GM12878 (cell line): ENCODE measurements at regions not wholly inside any gene's neighbourhood (a gene's known extent, or its start where the extent isn't known, plus 50 kb on each side); places are given as distances from the start of the nearest gene placed in this dataset.

Experiments
- ATAC-seq: fragments of 200-7000 bp; cut with Tn5 transposase; 3 replicates; pipeline ENCODE4 v1.9.1; 2020; ENCODE audit warnings: mild to moderate bottlenecking, moderate library complexity
- BruUV-seq: library from RNA; stranded (reverse); fragments of 400-500 nt; replicated peaks from 2 replicates; lab custom pipeline; 2021; lab: Mats Ljungman, UMichigan
- CTCF ChIA-PET: fragments of 300-600 bp; sonication (Branson Sonifier 250); formaldehyde crosslinking; extraction: SDS; loops from one replicate; lab custom pipeline; 2021; ENCODE audit warnings: inconsistent platforms; lab: Yijun Ruan, JAX
- POLR2A ChIA-PET: fragments of 350-600 bp; formaldehyde crosslinking; extraction: SDS; loops from one replicate; lab custom pipeline; 2021; ENCODE audit warnings: inconsistent platforms; lab: Charles Lee
- RAD21 ChIA-PET: fragments of 300-600 bp; sonication (Branson Sonifier 250); formaldehyde crosslinking; loops from one replicate; lab custom pipeline; 2023; ENCODE audit warnings: antibody characterized with exemption; ENCODE audit not compliant: unreplicated experiment; lab: Charles Lee
- SMC1A ChIA-PET: fragments of 300-600 bp; sonication (Branson Sonifier 250); formaldehyde crosslinking; loops from one replicate; lab custom pipeline; 2023; ENCODE audit not compliant: unreplicated experiment, uncharacterized antibody; lab: Charles Lee
- DNase-seq: peaks from one replicate; pipeline ENCODE4 v3.0.0-alpha.2; 2011; ENCODE audit warnings: low read depth, low spot score
- FAIRE-seq: peaks from 3 replicates; lab custom pipeline; 2011; peaks lifted over from hg19 to GRCh38; lab: Jason Lieb, UNC
- H2AFZ ChIP-seq: 2 replicates; pipeline ENCODE4 v1.6.0; 2011; ENCODE audit warnings: low read depth, low read length, control low read depth; ENCODE audit not compliant: control insufficient read depth
- H3K27ac ChIP-seq: 2 replicates; pipeline ENCODE4 v1.5.1; 2011; ENCODE audit warnings: control low read depth; ENCODE audit not compliant: control insufficient read depth, insufficient read depth
- H3K27me3 ChIP-seq, 2 experiments: replicated peaks in 1 of 2; 2 replicates each; pipeline versions ENCODE4 v1.6.0 to v1.6.1; 2011; ENCODE audit warnings: low read length in 1 of 2; ENCODE audit not compliant: control insufficient read depth in 2 of 2, insufficient read depth in 2 of 2
- H3K36me3 ChIP-seq, 2 experiments: 2 replicates each; pipeline ENCODE4 v1.5.1; 2011; ENCODE audit warnings: low read length in 1 of 2; ENCODE audit not compliant: control insufficient read depth in 2 of 2, insufficient read depth in 2 of 2
- H3K4me1 ChIP-seq: 2 replicates; pipeline ENCODE4 v1.6.1; 2011; ENCODE audit warnings: mild to moderate bottlenecking, low read length, moderate library complexity, mixed read lengths; ENCODE audit not compliant: control insufficient read depth, insufficient read depth
- H3K4me2 ChIP-seq: 2 replicates; pipeline ENCODE4 v1.6.0; 2011; ENCODE audit warnings: control low read depth; ENCODE audit not compliant: control insufficient read depth, insufficient read depth
- H3K4me3 ChIP-seq: fragments of 200-600 bp; sonication (generic); 2 replicates; pipeline ENCODE4 v1.5.1; 2016
- H3K79me2 ChIP-seq: 2 replicates; pipeline ENCODE4 v1.6.0; 2011; ENCODE audit warnings: low read length; ENCODE audit not compliant: control insufficient read depth, insufficient read depth
- H3K9ac ChIP-seq: 2 replicates; pipeline ENCODE4 v1.8.0; 2011; ENCODE audit warnings: low read length, control low read depth, mixed read lengths; ENCODE audit not compliant: control insufficient read depth, insufficient read depth
- H3K9me3 ChIP-seq: replicated peaks from 3 replicates; pipeline ENCODE4 v1.5.1; 2011; ENCODE audit warnings: mild to moderate bottlenecking, low read length; ENCODE audit not compliant: control insufficient read depth, insufficient read depth
- H4K20me1 ChIP-seq: 2 replicates; pipeline ENCODE4 v1.6.0; 2011; ENCODE audit not compliant: control insufficient read depth, insufficient read depth
- ATF2 ChIP-seq: IDR thresholded peaks from 2 replicates; pipeline ENCODE4 v1.6.1; 2012; ENCODE audit warnings: low read length, inconsistent platforms
- CREM ChIP-seq: IDR thresholded peaks from 2 replicates; pipeline ENCODE4 v1.6.1; 2014; ENCODE audit warnings: antibody characterized with exemption, low read depth
- IRF3 ChIP-seq: fragments of 450-650 bp; IDR thresholded peaks from 2 replicates; pipeline ENCODE4 v1.6.1; 2014; ENCODE audit warnings: mild to moderate bottlenecking
- NR2C1 ChIP-seq: fragments of 450-650 bp; IDR thresholded peaks from 2 replicates; pipeline ENCODE4 v1.6.1; 2017; ENCODE audit warnings: antibody characterized with exemption, mild to moderate bottlenecking, moderate library complexity
- POU2F2 ChIP-seq: IDR thresholded peaks from 3 replicates; pipeline ENCODE4 v1.6.1; 2011; ENCODE audit warnings: low read depth, mild to moderate bottlenecking, low read length, borderline replicate concordance
- RBBP5 ChIP-seq: fragments of 200-600 bp; sonication (generic); conservative IDR thresholded peaks from 2 replicates; pipeline ENCODE4 v1.6.1; 2016
- SIX5 ChIP-seq: IDR thresholded peaks from 2 replicates; pipeline ENCODE4 v1.6.1; 2011; ENCODE audit warnings: mild to moderate bottlenecking, low read depth, low read length, moderate library complexity; ENCODE audit not compliant: severe bottlenecking
- TCF7 ChIP-seq: IDR thresholded peaks from 2 replicates; pipeline ENCODE4 v1.6.1; 2014; ENCODE audit warnings: antibody characterized with exemption, borderline replicate concordance
- WGBS: methylation state at CpG from one replicate; pipeline ENCODE4 v1.1.6; 2016; ENCODE audit warnings: low lambda C conversion rate; ENCODE audit not compliant: insufficient replicate concordance, insufficient coverage; ENCODE audit errors: missing lambda C conversion rate; 5-methylcytosine and 5-hydroxymethylcytosine counted together
- in situ Hi-C: fragments of 300-500 bp; cut with MboI; formaldehyde crosslinking; loops from 9 replicates; pipeline ENCODE4 v1.14.3; 2018; ENCODE audit warnings: mixed read lengths
- intact Hi-C: fragments of 100-400 bp; cut with micrococcal nuclease; formaldehyde crosslinking; loops from one replicate; pipeline ENCODE4 v1.14.2; 2022; ENCODE audit not compliant: unreplicated experiment
- TF ChIP-seq, protein P1 (sequence below): fragments of 150-350 bp; IDR thresholded peaks from 2 replicates; pipeline ENCODE4 v1.6.1; 2014; ENCODE audit warnings: mild to moderate bottlenecking, low read depth, low read length
- TF ChIP-seq, protein P2 (sequence below): fragments of 450-650 bp; formaldehyde crosslinking; IDR thresholded peaks from 2 replicates; pipeline ENCODE4 v1.4.0; 2020; ENCODE audit warnings: mild to moderate bottlenecking, moderate library complexity

DNA sequence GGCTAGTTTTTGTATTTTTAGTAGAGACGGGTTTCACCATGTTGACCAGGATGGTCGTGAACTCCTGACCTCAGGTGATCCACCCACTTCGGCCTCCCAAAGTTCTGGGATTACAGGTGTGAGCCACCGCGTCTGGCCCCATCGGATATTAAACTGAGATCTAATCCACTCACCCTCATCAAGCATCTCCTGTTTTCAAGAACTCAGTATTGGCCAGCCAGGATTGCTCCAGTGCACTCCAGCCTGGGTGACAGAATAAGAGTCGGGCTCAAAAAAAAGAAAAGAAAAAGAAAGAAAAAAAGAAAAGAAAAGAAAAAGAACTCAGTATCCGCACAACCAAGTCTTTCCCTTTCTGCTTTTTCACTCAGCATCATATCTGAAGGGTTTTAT is 167.6 kb downstream of the OR13H1 start:
- peak overlapping the region; percentile 50; the same call in 1 of the 2 replicates for H3K4me2 ChIP-seq
- H3K27ac ChIP-seq = no peak overlapping the region
- RAD21 ChIA-PET = interaction anchor here (2.2 to 2.4 kb wide), 2 partner anchors 36 to 101 kb away, joined by 7 to 8 read pairs; no protein-coding TSS in a partner anchor

More for the DNA sequence above, 167.6 kb downstream of the OR13H1 start:
- Histone ChIP-seq H2AFZ (no peak overlapping the region), H3K79me2 (no peaks in the 10 kb centered on the region), H3K36me3 (no peaks in the 10 kb centered on the region; a peak in 1 of 4 replicates), H3K27me3 (no peaks in the 10 kb centered on the region), H4K20me1 (no peaks in the 10 kb centered on the region), H3K9me3 (peaks cover 2% of the 10 kb centered on the region; the same call in 2 of the 3 replicates), H3K4me3 (peak overlapping the region; percentile 57; the same call in 1 of the 2 replicates), H3K9ac (no peak overlapping the region), H3K4me1 (no peaks in the 10 kb centered on the region)
- FAIRE-seq (no peak), DNase-seq (no peak), ATAC-seq (no peak)
- WGBS = 54% methylated on average over 8 of the region's 8 CpGs
- no peak for TF ChIP-seq IRF3
- no peak for TF ChIP-seq NR2C1
- TF ChIP-seq, protein P1, sequence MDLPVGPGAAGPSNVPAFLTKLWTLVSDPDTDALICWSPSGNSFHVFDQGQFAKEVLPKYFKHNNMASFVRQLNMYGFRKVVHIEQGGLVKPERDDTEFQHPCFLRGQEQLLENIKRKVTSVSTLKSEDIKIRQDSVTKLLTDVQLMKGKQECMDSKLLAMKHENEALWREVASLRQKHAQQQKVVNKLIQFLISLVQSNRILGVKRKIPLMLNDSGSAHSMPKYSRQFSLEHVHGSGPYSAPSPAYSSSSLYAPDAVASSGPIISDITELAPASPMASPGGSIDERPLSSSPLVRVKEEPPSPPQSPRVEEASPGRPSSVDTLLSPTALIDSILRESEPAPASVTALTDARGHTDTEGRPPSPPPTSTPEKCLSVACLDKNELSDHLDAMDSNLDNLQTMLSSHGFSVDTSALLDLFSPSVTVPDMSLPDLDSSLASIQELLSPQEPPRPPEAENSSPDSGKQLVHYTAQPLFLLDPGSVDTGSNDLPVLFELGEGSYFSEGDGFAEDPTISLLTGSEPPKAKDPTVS = no peak
- TF ChIP-seq SIX5 = no peak
- no peak for TF ChIP-seq ATF2
- no peak for TF ChIP-seq TCF7
- no peak for TF ChIP-seq POU2F2
- TF ChIP-seq, protein P2, sequence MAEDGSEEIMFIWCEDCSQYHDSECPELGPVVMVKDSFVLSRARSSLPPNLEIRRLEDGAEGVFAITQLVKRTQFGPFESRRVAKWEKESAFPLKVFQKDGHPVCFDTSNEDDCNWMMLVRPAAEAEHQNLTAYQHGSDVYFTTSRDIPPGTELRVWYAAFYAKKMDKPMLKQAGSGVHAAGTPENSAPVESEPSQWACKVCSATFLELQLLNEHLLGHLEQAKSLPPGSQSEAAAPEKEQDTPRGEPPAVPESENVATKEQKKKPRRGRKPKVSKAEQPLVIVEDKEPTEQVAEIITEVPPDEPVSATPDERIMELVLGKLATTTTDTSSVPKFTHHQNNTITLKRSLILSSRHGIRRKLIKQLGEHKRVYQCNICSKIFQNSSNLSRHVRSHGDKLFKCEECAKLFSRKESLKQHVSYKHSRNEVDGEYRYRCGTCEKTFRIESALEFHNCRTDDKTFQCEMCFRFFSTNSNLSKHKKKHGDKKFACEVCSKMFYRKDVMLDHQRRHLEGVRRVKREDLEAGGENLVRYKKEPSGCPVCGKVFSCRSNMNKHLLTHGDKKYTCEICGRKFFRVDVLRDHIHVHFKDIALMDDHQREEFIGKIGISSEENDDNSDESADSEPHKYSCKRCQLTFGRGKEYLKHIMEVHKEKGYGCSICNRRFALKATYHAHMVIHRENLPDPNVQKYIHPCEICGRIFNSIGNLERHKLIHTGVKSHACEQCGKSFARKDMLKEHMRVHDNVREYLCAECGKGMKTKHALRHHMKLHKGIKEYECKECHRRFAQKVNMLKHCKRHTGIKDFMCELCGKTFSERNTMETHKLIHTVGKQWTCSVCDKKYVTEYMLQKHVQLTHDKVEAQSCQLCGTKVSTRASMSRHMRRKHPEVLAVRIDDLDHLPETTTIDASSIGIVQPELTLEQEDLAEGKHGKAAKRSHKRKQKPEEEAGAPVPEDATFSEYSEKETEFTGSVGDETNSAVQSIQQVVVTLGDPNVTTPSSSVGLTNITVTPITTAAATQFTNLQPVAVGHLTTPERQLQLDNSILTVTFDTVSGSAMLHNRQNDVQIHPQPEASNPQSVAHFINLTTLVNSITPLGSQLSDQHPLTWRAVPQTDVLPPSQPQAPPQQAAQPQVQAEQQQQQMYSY (CRISPR knock-in tag) = no peak
- TF ChIP-seq CREM = no peak
- no peak for TF ChIP-seq RBBP5
- ChIA-PET POLR2A (interaction anchor here (0.6 kb wide), 1 partner anchor 64 kb away, joined by 3 read pairs; no protein-coding TSS in a partner anchor), SMC1A (interaction anchor here (3.1 kb wide), 1 partner anchor 35 kb away, joined by 9 read pairs; no protein-coding TSS in a partner anchor), CTCF (interaction anchor here (1.9 kb wide), 1 partner anchor 23 kb away, joined by 5 read pairs; no protein-coding TSS in a partner anchor)
- no TSS peak for BruUV-seq
- intact Hi-C loops (loop anchor here (1.0 kb wide), 4 partner anchors 17 to 81 kb away; no protein-coding TSS in a partner anchor), in situ Hi-C loops (no loop called here)
